NCI-H2107 treated with DMSO at 0.1 percent for 48 hours (cell line): ENCODE measurements at regions not wholly inside any gene's neighbourhood (a gene's known extent, or its start where the extent isn't known, plus 50 kb on each side); places are given as distances from the start of the nearest gene placed in this dataset.
"Not testable (repeated sequence)": the region's sequence is repeated elsewhere in the genome, so short reads cannot be mapped to it uniquely, and the experiment has no call there.

Experiments
- DNase-seq: peaks from one replicate; lab custom pipeline; 2025; ENCODE audit not compliant: unreplicated experiment; lab: John Stamatoyannopoulos, UW

DNA sequence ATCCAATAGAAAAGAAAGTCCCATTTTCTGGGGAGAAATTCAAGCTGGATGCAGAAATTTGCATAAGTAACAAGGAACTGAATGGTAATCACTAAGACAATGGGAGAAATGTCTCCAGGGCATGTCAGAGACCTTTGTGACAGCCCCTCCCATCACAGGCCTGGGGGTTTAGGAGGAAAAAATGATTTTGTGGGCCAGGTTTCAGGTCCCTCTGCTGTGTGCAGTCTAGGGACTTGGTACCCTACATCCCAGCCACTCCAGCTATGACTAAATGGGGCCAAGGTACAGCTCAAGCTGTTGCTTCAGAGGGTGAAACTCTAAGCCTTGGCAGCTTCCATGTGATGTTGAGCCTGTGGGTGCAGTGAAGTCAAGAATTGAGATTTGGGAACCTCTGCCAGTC lies 695.5 kb upstream of the MIR17HG start:
- DNase-seq = no peak

DNA sequence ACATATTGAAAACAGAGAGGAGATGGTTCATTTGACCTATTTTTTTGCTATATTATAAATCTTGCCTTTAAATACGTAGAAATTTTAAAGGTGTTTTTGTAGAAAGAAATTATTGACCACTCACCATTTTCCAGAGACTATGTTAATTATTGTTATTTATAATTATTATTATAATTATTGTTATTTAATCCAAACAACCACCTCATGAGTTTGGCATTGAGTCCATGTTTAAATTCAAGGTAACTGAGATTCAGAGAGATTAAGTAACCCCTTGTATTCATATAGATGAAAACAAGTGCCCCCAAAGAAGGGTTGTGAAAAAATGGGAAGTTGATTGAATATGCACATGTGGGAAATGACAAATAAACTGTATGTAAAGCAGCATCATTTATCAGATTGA lies 692.5 kb upstream of the MIR17HG start:
- DNase-seq = no peak

GRCh38 chr13:90664200-90664599 lies 683.3 kb upstream of the MIR17HG start:
- DNase-seq = not testable (repeated sequence)

DNA sequence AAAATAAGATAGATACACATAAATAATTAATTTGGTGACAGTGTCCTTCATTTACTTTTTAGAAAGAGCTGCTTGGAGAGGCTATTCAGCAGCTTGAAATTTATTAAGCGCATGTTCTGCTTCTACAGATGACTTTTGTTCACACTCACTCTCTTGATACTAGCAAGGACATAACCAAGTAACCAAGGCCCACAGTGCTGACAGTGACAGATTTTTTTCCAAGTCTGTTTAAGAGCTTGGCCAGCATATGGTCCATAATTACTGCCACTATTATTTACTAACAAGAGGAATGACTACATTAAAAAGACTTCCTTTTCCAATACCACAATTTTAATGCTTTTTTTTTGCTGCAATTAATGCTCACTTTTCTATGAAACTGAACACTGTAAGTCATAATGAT lies 673.7 kb upstream of the MIR17HG start:
- DNase-seq = no peak

DNA sequence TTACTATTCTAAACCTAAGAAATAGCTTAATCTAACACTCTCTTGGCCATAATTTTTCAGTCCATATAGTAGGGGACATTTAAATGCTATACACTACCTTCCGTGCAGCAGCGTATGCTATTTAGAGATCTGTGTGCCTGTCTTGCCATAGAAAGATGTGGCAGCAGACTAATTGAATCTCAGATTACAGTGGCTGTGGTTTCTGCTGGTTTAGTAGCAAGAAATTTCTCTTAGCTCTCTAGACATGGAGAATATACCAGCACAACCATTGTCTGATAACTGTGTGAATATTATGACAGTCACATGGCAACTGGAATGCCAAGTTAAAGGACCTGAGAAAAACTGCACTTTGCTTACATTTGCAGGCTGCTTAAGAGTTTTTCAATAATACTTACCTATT lies 672.4 kb upstream of the MIR17HG start:
- no peak for DNase-seq

DNA sequence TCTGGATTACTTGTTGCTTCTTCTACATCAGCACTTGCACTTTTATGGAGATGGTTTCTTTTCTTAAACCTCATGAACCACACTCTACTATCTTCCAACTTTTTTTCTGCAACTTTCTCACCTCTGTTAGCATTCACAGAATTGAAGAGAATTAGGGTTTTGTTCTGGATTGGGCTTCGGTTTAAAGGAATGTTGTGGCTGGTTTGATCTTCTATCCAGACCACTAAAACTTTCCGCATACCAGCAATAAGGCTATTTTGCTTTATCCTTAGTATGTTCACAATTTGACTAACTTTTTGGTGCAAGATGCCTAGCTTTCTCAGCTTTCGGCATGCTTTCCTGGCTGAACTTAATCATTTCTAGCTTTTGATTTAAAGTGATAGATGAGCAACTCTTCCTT lies 666.7 kb upstream of the MIR17HG start:
- no peak for DNase-seq

GRCh38 chr13:90683711-90684131 lies 663.8 kb upstream of the MIR17HG start:
- DNase-seq = no peak

DNA sequence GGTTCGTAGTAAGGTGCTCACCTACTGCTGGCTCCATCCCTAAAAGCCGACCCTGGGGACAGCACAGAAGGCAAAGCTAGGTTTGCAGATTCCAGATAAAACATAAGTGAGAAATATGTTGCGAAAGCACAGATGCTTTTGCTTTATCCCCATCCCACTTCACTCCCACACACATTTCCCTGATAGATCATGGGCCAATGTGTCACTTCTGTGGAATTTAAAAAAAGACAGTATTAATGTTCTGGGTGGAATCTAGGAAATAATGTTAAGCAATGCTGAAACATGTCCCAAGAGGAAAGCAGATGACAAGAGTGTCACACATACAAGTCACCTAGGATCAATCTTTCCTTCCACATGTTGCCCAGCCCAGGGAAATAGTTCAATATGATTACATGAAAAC lies 661.0 kb upstream of the MIR17HG start:
- no peak for DNase-seq

- DNase-seq = no peak
Measured at GRCh38 chr13:90689111-90689510, 658.4 kb upstream of the MIR17HG start.

GRCh38 chr13:90690458-90691080 lies 656.9 kb upstream of the MIR17HG start:
- no peak for DNase-seq

DNA sequence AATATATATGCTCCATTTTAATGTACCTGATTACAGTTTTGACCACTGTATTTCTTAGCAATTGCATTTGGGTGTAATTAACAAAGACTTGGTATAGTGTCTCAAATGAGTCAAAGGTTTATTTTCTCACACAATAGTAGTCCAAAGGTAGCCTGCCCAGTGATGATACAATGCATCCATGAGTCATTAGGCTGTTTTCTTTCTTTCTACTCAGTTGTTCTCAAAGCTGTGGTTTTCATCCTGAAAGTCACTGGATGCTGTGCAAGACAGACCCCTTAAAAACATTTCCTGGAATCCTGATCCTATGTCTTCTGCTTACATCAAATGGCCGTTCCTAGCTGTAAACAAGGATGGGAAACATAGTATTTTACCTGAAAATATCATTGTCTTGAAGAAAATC lies 651.2 kb upstream of the MIR17HG start:
- DNase-seq = no peak

GRCh38 chr13:90696656-90697055 lies 650.8 kb upstream of the MIR17HG start:
- no peak for DNase-seq

DNA sequence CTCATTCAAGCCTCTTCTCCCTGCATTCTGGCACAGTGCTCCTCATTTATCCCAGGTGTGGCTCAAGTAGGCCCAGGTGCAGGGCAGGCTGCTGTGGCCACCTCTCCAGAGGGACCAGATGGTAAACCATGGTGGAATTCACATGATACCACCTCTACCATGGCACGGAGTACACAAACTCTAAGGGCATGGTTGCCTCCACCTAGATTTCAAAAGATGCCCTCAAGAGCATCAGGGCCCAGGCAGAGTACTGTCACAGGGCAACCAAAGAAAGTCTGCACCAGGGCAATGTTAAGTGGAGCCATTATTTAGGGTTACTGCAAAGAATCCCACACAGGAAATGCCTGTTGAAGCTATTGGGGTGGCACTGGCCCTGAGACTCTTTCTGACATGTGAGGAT lies 647.1 kb upstream of the MIR17HG start:
- DNase-seq = no peak

DNA sequence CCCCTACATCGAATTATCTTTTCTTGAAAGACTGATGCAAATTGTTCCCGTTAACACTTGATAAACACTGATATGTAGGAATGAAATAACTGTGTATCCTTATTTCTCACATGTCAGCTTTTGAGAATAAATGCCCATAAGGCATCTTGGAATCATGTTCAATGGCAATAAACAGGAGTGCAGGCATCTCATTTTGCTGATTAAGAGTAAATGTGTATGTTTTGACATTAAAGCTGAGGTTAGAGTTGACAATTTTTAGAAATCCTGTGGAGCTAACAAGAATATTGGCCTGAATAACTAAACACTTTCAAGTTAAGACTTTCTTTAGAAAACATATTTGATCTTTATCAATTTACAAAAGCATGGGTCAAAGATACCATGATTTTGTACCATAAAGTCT lies 646.2 kb upstream of the MIR17HG start:
- no peak for DNase-seq

DNA sequence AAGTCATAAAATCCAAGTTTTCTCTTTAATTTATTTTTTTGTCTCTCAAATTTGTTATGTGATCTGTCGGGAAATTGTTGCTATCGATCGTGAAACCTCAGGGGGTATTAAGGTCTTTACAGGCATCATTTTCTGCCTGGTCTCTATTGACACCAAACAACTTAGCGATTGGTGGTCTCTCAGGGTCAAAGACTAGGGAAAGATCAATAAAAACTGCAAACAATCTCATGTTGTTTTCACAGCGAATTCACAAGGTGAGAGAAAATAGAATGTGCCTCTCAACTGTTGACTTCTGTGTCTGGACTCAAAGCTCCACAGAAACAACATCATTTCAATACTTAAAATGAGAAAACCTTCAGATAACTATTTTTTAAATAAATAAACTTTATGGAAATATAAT lies 645.4 kb upstream of the MIR17HG start:
- DNase-seq = no peak

DNA sequence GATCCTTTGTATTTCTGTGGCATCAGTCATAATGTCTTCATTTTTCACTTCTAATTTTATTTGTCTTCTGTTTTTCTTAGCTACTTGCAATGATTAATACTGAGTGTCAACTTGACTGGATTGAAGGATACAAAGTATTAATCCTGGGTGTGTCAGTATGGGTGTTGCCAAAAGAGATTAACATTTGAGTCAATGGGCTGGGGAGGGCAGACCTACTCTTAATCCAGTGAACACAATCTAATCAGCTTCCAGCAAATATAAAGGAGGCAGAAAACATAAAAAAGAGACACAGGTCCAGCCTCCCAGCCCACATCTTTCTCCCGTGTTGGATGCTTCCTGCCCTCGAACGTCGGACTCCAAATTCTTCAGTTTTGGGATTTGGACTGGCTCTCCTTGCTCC lies 640.9 kb upstream of the MIR17HG start:
- no peak for DNase-seq

- no peak for DNase-seq
Measured at GRCh38 chr13:90708128-90708527, 639.4 kb upstream of the MIR17HG start.

- no peak for DNase-seq
Measured at GRCh38 chr13:90709319-90709718, 638.2 kb upstream of the MIR17HG start.

- DNase-seq = no peak
Measured at GRCh38 chr13:90710164-90710759, 637.2 kb upstream of the MIR17HG start.

DNA sequence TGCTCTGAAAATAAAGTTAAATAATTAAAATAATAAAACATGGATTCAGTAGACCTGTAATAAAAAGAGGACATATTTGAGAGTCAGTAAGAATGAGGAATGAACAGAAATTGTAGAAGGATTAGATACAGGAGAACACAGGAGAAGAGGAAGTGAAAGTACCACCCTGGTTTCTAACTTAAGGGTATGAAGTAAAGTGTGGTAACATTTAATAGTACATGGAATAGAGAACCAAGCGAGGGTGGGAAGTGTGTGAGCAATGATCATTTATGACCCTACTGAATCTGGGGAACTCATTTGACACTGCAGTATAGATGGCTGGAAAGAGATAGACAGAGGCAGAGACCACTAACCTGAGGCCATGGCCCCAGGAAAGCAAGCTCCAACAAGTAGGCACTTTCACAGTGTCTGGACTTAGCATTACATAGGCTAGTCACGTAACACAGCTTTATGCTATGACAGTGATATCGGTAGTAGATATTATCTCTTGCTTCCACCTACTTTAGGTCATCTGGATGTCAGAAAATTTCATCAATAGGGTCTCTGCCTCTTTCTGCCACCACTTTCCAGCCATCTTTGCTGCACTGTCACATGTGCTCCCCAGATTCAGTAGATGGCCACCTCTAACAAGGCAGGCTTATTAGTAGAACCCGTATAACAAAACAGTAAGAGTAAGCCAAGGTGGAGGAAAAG lies 633.9 kb upstream of the MIR17HG start:
- DNase-seq = no peak

DNA sequence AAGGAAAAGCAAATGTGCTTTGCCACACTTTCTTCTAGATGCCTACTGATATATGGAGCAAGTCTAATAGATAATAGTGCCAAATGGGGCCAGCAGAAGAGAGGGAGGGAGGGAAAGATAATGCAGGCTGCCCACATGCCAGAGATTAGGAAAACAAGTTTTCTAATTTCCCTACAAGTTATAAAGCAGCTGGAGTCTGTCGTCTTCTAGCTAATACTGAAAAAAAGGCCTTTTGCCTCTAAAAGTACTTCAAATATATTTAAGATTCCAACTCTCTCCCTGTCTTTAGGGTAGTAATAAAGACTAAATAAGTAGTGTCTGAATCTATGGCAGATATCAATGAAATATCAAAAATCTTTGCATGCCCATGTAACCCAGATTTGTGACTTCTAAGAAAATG lies 632.0 kb upstream of the MIR17HG start:
- DNase-seq = no peak

GRCh38 chr13:90717451-90717936 lies 630.0 kb upstream of the MIR17HG start:
- DNase-seq = no peak
